ENCODE measurements at regions not wholly inside any gene's neighbourhood (a gene's known extent, or its start where the extent isn't known, plus 50 kb on each side); places are given as distances from the start of the nearest gene placed in this dataset.

DNA sequence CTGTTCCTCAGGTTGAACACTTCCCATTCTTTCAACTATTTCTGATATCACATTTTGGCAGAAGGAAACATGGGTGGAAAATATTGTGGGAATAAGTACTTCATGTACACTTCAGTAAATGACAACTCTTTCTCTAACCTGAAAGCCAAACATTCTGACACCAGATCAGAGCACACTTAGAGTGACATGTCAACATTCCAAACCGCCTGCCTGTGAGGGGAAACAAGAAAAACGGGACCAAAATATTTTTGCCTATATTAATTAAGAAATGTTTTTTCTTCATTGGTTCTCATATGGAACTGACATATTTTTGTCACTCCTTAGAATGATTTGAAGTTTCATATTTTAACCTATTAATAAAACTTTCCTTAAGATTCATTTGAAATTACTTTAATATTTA lies 483.1 kb downstream of the MAFB start:
- Histone ChIP-seq H3K4me1 (ENCODE audit: insufficient read depth) (peaks cover 17% of the 10 kb centered on the region; the same call in 1 of the 2 replicates), H3K9me2 (ENCODE audit: insufficient read depth) (0 out of 2 replicates have a peak, but pooled peaks cover 4% of the 10 kb centered on the region), H3K27me3 (ENCODE audit: insufficient read depth) (no peaks in the 10 kb centered on the region), H3K79me2 (replicated peaks; ENCODE audit: insufficient read depth) (0 out of 2 replicates have a peak, but pooled peaks cover 3% of the 10 kb centered on the region), H3K27ac (ENCODE audit: low read depth) (no peak overlapping the region), H4K20me1 (replicated peaks; ENCODE audit: insufficient read depth) (no peaks in the 10 kb centered on the region), H2AFZ (no peak overlapping the region), H3K36me3 (ENCODE audit: insufficient read depth) (no peaks in the 10 kb centered on the region), H3F3A (replicated peaks; ENCODE audit: low read depth) (no peaks in the 10 kb centered on the region), H3K4me2 (no peak overlapping the region), H3K4me3 (no peak overlapping the region)
- TF ChIP-seq, protein P1, sequence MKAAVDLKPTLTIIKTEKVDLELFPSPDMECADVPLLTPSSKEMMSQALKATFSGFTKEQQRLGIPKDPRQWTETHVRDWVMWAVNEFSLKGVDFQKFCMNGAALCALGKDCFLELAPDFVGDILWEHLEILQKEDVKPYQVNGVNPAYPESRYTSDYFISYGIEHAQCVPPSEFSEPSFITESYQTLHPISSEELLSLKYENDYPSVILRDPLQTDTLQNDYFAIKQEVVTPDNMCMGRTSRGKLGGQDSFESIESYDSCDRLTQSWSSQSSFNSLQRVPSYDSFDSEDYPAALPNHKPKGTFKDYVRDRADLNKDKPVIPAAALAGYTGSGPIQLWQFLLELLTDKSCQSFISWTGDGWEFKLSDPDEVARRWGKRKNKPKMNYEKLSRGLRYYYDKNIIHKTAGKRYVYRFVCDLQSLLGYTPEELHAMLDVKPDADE (IDR thresholded peaks at IDR 0.05) = no peak
- TF ChIP-seq EZH2 (IDR thresholded peaks at IDR 0.05; ENCODE audit: low read depth, unreplicated experiment) (no peak), STAT1 (IDR thresholded peaks at IDR 0.05; ENCODE audit: unreplicated experiment) (no peak), ZNF331 (CRISPR knock-in tag; IDR thresholded peaks at IDR 0.05; ENCODE audit: low read depth) (no peak), CREB1 (CRISPR knock-in tag; IDR thresholded peaks at IDR 0.05; ENCODE audit: low read depth) (no peak)
- TF ChIP-seq, protein P2, sequence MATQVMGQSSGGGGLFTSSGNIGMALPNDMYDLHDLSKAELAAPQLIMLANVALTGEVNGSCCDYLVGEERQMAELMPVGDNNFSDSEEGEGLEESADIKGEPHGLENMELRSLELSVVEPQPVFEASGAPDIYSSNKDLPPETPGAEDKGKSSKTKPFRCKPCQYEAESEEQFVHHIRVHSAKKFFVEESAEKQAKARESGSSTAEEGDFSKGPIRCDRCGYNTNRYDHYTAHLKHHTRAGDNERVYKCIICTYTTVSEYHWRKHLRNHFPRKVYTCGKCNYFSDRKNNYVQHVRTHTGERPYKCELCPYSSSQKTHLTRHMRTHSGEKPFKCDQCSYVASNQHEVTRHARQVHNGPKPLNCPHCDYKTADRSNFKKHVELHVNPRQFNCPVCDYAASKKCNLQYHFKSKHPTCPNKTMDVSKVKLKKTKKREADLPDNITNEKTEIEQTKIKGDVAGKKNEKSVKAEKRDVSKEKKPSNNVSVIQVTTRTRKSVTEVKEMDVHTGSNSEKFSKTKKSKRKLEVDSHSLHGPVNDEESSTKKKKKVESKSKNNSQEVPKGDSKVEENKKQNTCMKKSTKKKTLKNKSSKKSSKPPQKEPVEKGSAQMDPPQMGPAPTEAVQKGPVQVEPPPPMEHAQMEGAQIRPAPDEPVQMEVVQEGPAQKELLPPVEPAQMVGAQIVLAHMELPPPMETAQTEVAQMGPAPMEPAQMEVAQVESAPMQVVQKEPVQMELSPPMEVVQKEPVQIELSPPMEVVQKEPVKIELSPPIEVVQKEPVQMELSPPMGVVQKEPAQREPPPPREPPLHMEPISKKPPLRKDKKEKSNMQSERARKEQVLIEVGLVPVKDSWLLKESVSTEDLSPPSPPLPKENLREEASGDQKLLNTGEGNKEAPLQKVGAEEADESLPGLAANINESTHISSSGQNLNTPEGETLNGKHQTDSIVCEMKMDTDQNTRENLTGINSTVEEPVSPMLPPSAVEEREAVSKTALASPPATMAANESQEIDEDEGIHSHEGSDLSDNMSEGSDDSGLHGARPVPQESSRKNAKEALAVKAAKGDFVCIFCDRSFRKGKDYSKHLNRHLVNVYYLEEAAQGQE (IDR thresholded peaks at IDR 0.05; ENCODE audit: unreplicated experiment) = no peak
- no peak for ATAC-seq
- DNase-seq (ENCODE audit: low spot score) = no peak
- no peak overlapping the region for H3K4me3 Mint-ChIP-seq
- peaks cover 4% of the 10 kb centered on the region; the same call in 2 of the 3 replicates for H3K9me3 Mint-ChIP-seq
- peaks cover 9% of the 10 kb centered on the region for H3K36me3 Mint-ChIP-seq (ENCODE audit: low read depth)
- H3K4me1 Mint-ChIP-seq = peaks cover 12% of the 10 kb centered on the region
- no peak overlapping the region for H3K27ac Mint-ChIP-seq
- no peaks in the 10 kb centered on the region for H3K27me3 Mint-ChIP-seq (ENCODE audit: insufficient read depth, low read depth, poor library complexity)

DNA sequence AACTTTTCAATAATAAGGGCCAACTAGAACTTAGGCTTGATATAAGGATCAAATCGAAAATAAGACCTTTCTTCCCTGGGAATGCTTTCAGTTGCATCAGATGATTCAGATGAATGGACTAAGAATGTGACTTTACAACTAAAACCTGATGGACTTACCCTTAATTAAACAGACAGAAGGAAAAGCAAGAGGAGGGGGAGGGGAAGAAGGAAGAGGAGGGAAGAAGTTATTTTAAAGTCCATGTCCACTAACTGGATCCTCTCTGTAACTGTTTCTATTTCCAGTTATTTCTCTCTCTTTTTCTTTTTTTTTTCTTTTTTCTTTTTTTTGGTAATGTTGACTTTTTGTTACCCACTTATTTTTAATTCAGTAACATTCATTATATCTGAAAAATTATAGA lies 486.0 kb downstream of the MAFB start:
- no peak overlapping the region for H3K4me2 ChIP-seq
- DNase-seq (ENCODE audit: low spot score) (no peak), ATAC-seq (no peak)
- no peaks in the 10 kb centered on the region for H3K27me3 Mint-ChIP-seq (ENCODE audit: insufficient read depth, low read depth, poor library complexity)
- H3K36me3 Mint-ChIP-seq (ENCODE audit: low read depth) = peaks cover 4% of the 10 kb centered on the region
- peaks cover 7% of the 10 kb centered on the region; the same call in 1 of the 2 replicates for H3K9me2 ChIP-seq (ENCODE audit: insufficient read depth)
- H3K4me3 Mint-ChIP-seq = no peak overlapping the region
- no peak for TF ChIP-seq STAT1 (IDR thresholded peaks at IDR 0.05; ENCODE audit: unreplicated experiment)
- no peaks in the 10 kb centered on the region for H3K36me3 ChIP-seq (ENCODE audit: insufficient read depth)
- peaks cover 12% of the 10 kb centered on the region for H3K4me1 Mint-ChIP-seq
- H3K27ac ChIP-seq (ENCODE audit: low read depth) = no peak overlapping the region
- no peaks in the 10 kb centered on the region for H3F3A ChIP-seq (replicated peaks; ENCODE audit: low read depth)
- H2AFZ ChIP-seq = no peak overlapping the region
- no peaks in the 10 kb centered on the region for H4K20me1 ChIP-seq (replicated peaks; ENCODE audit: insufficient read depth)
- no peaks in the 10 kb centered on the region for H3K27me3 ChIP-seq (ENCODE audit: insufficient read depth)
- H3K9me3 Mint-ChIP-seq = peaks cover 3% of the 10 kb centered on the region; the same call in 2 of the 3 replicates
- H3K79me2 ChIP-seq (replicated peaks; ENCODE audit: insufficient read depth) = 0 out of 2 replicates have a peak, but pooled peaks cover 3% of the 10 kb centered on the region
- H3K4me1 ChIP-seq (ENCODE audit: insufficient read depth) = peaks cover 17% of the 10 kb centered on the region; the same call in 1 of the 2 replicates
- no peak overlapping the region; the same call in 1 of the 2 replicates for H3K27ac Mint-ChIP-seq
- H3K4me3 ChIP-seq = no peak overlapping the region
